Heart left ventricle (tissue), 16 donors: ENCODE measurements at regions not wholly inside any gene's neighbourhood (a gene's known extent, or its start where the extent isn't known, plus 50 kb on each side); places are given as distances from the start of the nearest gene placed in this dataset.

ENCODE experiments used
- ATAC-seq, 4 donors: fragments of 200-7000 bp; cut with Tn5 transposase; one replicate each; pipeline ENCODE4 v1.9.1; 2020 to 2022; ENCODE audit warnings: moderate library complexity in 4 of 4, mild to moderate bottlenecking in 3 of 4, moderate number of reproducible peaks in 1 of 4
- DNase-seq, 5 donors: peaks; one replicate each; pipeline ENCODE4 v3.0.0-alpha.2; 2020
- H3K27ac ChIP-seq, 12 donors: fragments of 200-600 bp; sonication (generic) in 4 of 12; one replicate each; pipeline versions ENCODE4 v1.5.0 to v1.8.0; 2016 to 2022; ENCODE audit warnings: mild to moderate bottlenecking in 2 of 12
- H3K27me3 ChIP-seq, 9 donors: fragments of 200-600 bp; sonication (generic) in 2 of 9; one replicate each; pipeline versions ENCODE4 v1.5.1 to v1.8.0; 2016 to 2022; ENCODE audit warnings: mild to moderate bottlenecking in 3 of 9
- H3K36me3 ChIP-seq, 9 donors: fragments of 200-600 bp; sonication (generic) in 2 of 9; one replicate each; pipeline versions ENCODE4 v1.5.0 to v1.8.0; 2018 to 2022; ENCODE audit warnings: mild to moderate bottlenecking in 2 of 9
- H3K4me1 ChIP-seq, 12 donors: fragments of 200-600 bp; sonication (generic) in 4 of 12; one replicate each; pipeline versions ENCODE4 v1.5.0 to v1.8.0; 2016 to 2022; ENCODE audit warnings: mild to moderate bottlenecking in 3 of 12
- H3K4me3 ChIP-seq, 12 donors: fragments of 200-600 bp; sonication (generic) in 4 of 12; one replicate each; pipeline versions ENCODE4 v1.5.0 to v1.8.0; 2017 to 2022; ENCODE audit warnings: mild to moderate bottlenecking in 9 of 12, moderate library complexity in 4 of 12
- H3K9me3 ChIP-seq, 12 donors: fragments of 200-600 bp; sonication (generic) in 4 of 12; one replicate each; pipeline versions ENCODE4 v1.5.0 to v1.8.0; 2016 to 2022; ENCODE audit warnings: mild to moderate bottlenecking in 1 of 12
- CTCF ChIP-seq, 12 donors: fragments of 200-600 bp; sonication (generic) in 4 of 12; IDR thresholded peaks; one replicate each; pipeline versions ENCODE4 v1.5.0 to v1.8.0; 2018 to 2022; ENCODE audit warnings: antibody characterized with exemption in 12 of 12, mild to moderate bottlenecking in 5 of 12
- POLR2A ChIP-seq, 2 donors: fragments of 450-650 bp; IDR thresholded peaks; one replicate each; pipeline ENCODE4 v1.6.1; 2017; ENCODE audit warnings: antibody characterized with exemption in 2 of 2, mild to moderate bottlenecking in 2 of 2, moderate library complexity in 2 of 2
- WGBS, 4 donors: extraction: QIAGEN DNeasy Blood & Tissue Kit in 2 of 4; methylation state at CpG; one replicate each; pipeline versions ENCODE4 v1.1.5 to v1.1.7; 2013 to 2018; 5-methylcytosine and 5-hydroxymethylcytosine counted together
- intact Hi-C, 10 donors: fragments of 100-400 bp; cut with DNase I; formaldehyde crosslinking; loops; one replicate each; pipeline versions ENCODE4 v1.11.1 to v1.14.2; 2022
- donor health status: ischemic (EF 13 %, LVEDD 7.1; RV severe dilation, severe dysfunction).
- donor health status: healthy with polysubstance abuse.
- donor health status: DM: no; HTN: yes; CAD: no.
- donor health status: DM: no; HTN: no; CAD: no.
- donor health status: ischemic (EF 25% LVEDD 6.9; RV normal size, moderate dysfunction).
- donor health status: ischemic (EF 25% LVEDD 5.7; RV mildly dilated, moderate dysfunction).
- donor health status: healthy.
- donor health status: DM: yes; HTN: yes; CAD: no.
- donor health status: ischemic (EF 35%, LVEDD 5.7; RV mildly dilated, moderate dysfunction).
- donor health status: nonischemic (EF 11% LVEDD 7.7; RV severe dilation, severe dysfunction).
- donor health status: DM: yes; HTN: yes; CAD: no.
- donor health status: PGD.
- donor health status: ischemic (EF 29% LVEDD 5.4; RV normal size, mild dysfunction).
- donor health status: nonischemic (EF 23%, LVEDD 6.1; RV moderate dilation, normal function).

- H3K9me3 ChIP-seq = peaks cover 0 to 29% (median 4%) of the 10 kb centered on the region in 12 donors
- no peaks in the 10 kb centered on the region for H3K36me3 ChIP-seq
- ATAC-seq (no peak), DNase-seq (no peak)
- intact Hi-C loops = no loop called here
- H3K4me1 ChIP-seq = no peaks in the 10 kb centered on the region
- no peak overlapping the region for H3K4me3 ChIP-seq
- TF ChIP-seq CTCF (IDR thresholded peaks at IDR 0.05) = no peak
- TF ChIP-seq POLR2A (IDR thresholded peaks at IDR 0.05) = no peak
- H3K27me3 ChIP-seq = no peaks in the 10 kb centered on the region
- no peak overlapping the region for H3K27ac ChIP-seq
Observed at GRCh38 chr3:99484871-99485270, 153.5 kb upstream of the COL8A1 start.

GRCh38 chr3:99483841-99484240 is 154.6 kb upstream of the COL8A1 start:
- Histone ChIP-seq H3K9me3 (peaks cover 0 to 19% (median 4%) of the 10 kb centered on the region in 12 donors), H3K27ac (no peak overlapping the region), H3K4me3 (no peak overlapping the region), H3K36me3 (no peaks in the 10 kb centered on the region), H3K4me1 (no peaks in the 10 kb centered on the region), H3K27me3 (no peaks in the 10 kb centered on the region)
- no peak for TF ChIP-seq POLR2A (IDR thresholded peaks at IDR 0.05)
- no peak for TF ChIP-seq CTCF (IDR thresholded peaks at IDR 0.05)
- no peak for ATAC-seq
- no peak for DNase-seq
- intact Hi-C loops = no loop called here

- intact Hi-C loops = no loop called here
- no peak overlapping the region for H3K4me3 ChIP-seq
- ATAC-seq = no peak
- DNase-seq = no peak
- WGBS, 4 donors = 91 to 96% (median 93%) methylated on average over 1 of the region's 1 CpG
- no peaks in the 10 kb centered on the region for H3K4me1 ChIP-seq
- no peak overlapping the region for H3K27ac ChIP-seq
- H3K9me3 ChIP-seq = peaks cover 0 to 16% (median 2%) of the 10 kb centered on the region in 12 donors
- TF ChIP-seq POLR2A (IDR thresholded peaks at IDR 0.05) (no peak), CTCF (IDR thresholded peaks at IDR 0.05) (no peak)
- H3K36me3 ChIP-seq = no peaks in the 10 kb centered on the region
- H3K27me3 ChIP-seq = no peaks in the 10 kb centered on the region
Observed at GRCh38 chr3:99482191-99482590, 156.2 kb upstream of the COL8A1 start.

- 50 to 89% (median 71%) methylated on average over 2 of the region's 2 CpGs for WGBS, 4 donors
- DNase-seq = no peak
- no peak overlapping the region for H3K27ac ChIP-seq
Observed at GRCh38 chr3:99481561-99481960, 156.8 kb upstream of the COL8A1 start.

More at GRCh38 chr3:99481561-99481960, 156.8 kb upstream of the COL8A1 start:
- ATAC-seq = no peak
- H3K9me3 ChIP-seq = peaks cover 0 to 16% (median 2%) of the 10 kb centered on the region in 12 donors
- no peaks in the 10 kb centered on the region for H3K27me3 ChIP-seq
- H3K4me1 ChIP-seq = no peaks in the 10 kb centered on the region
- no peak for TF ChIP-seq CTCF (IDR thresholded peaks at IDR 0.05)
- no peak for TF ChIP-seq POLR2A (IDR thresholded peaks at IDR 0.05)
- intact Hi-C loops = no loop called here
- no peaks in the 10 kb centered on the region for H3K36me3 ChIP-seq
- no peak overlapping the region for H3K4me3 ChIP-seq
